SK-MEL-5 (cell line): ENCODE measurements at regions not wholly inside any gene's neighbourhood (a gene's known extent, or its start where the extent isn't known, plus 50 kb on each side); places are given as distances from the start of the nearest gene placed in this dataset.
A peak's percentile ranks its signal among the peaks of the same experiment; 100 is the strongest.

ENCODE experiments used
- DNase-seq: peaks from one replicate; pipeline ENCODE4 v3.0.0-alpha.2; 2016; ENCODE audit warnings: low read depth, low spot score
- in situ Hi-C: cut with HindIII; loops from 2 replicates; pipeline ENCODE4 v1.10.0; 2016; ENCODE audit warnings: low sequenced_read_pairs, high pct_unique_total_duplicates, low pct_unique_long_range_greater_than_20kb

GRCh38 chr1:36728051-36728450 lies 245.3 kb upstream of the CSF3R start:
- in situ Hi-C loops, result no loop called here
- DNase-seq, result no peak

DNA sequence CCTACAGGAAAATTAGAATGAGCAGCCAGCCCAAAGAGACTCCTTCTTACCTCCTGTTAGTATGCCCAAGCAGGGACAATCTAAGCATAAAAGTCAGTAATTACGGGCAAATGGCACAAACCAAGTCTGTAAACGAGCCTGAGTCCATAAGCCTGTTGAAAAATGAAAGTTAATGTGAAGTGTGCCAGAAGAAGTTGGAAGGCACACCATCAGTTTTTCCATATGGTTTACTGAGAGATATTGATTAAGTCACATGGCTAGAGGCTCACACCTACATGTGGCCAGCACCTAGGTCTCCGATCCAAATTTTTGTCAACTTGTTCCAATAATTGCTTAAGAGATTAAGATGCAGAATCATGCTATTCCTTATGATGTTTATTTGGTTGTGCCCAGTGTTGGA lies 242.4 kb upstream of the CSF3R start:
- in situ Hi-C loops, result no loop called here
- no peak for DNase-seq

- DNase-seq, result no peak
- in situ Hi-C loops, result no loop called here
Measured at GRCh38 chr1:36723813-36724212, 241.1 kb upstream of the CSF3R start.

DNA sequence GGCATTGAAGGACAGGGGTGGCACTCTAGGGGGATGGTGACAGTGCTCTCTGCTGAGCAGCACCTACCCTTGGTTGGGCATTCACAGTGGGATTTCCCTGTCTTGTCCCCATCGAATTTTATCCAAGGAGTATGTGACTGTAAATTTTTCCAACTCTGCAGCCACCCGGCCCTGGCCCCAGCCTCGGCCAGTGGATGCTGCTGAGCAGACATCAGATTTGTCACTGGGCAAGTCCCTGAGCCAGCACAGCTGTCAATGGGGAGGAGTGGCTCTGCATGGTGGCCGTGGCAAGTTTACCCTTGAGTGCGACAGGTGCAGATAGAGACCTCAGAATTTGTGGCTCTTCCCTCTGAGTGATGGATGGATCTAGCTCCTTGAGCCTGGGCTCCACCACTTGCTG lies 240.2 kb upstream of the CSF3R start:
- DNase-seq, result no peak
- in situ Hi-C loops, result no loop called here

- in situ Hi-C loops, result no loop called here
- no peak for DNase-seq
Measured at GRCh38 chr1:36721261-36721660, 238.5 kb upstream of the CSF3R start.

DNA sequence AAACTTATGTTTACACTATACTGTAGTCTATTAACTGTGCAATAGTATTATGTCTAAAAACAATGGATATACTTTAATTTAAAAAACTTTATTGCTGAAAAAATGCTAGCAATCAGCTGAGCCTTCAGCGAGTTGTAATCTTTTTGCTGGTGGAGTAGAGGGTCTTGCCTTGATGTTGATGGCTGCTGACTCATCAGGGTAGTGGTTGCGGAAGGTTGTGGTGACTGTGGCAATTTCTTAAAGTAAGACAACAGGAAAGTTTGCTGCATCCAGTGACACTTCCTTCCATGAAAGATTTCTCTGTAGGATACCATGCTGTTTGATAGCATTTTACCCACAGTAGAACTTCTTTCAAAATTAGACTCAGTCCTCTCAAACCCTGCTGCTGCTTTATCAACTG lies 234.7 kb upstream of the CSF3R start:
- in situ Hi-C loops, result no loop called here
- DNase-seq, result no peak

- DNase-seq, result no peak
- in situ Hi-C loops, result no loop called here
Measured at GRCh38 chr1:36715797-36716196, 233.1 kb upstream of the CSF3R start.

DNA sequence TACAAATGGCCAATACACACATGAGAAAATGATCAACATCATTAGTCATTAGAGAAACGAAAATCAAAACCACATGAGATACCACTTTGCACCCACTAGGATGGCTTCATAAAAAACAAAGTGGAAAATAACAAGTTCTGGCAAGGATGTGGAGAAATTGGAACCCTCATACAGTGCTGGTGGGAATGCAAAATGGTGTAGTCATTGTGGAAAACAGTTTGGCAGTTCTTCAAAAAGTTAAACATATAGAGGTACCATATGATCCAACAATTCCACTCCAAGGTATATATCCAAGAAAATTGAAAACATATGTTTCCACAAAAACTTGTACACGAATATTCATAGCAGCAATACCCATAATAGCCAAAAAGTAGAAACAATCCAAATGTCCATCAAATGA lies 231.6 kb upstream of the CSF3R start:
- in situ Hi-C loops, result no loop called here

DNA sequence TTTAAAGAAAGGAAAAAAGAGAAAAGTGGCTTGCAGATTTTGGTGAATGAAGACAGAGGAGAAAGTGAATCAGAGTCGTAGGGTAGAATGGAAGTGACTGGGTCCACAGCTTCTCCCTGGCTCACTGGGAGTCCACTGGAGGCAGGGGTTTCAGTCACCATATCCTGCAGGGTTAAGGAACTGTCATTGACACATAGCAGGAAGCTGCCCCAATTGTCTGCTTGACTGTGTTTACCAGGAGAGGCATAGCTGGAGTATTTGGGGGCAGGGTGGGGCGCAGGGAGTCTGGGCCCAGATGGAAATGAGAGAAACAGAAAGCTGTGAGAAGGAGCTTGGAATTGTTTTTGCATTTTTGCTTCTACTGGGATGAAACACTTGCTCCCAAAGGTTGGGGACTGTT lies 228.8 kb upstream of the CSF3R start:
- in situ Hi-C loops, result no loop called here
- DNase-seq, result no peak

More for the DNA sequence above, 231.6 kb upstream of the CSF3R start:
- no peak for DNase-seq

GRCh38 chr1:36710951-36711350 lies 228.2 kb upstream of the CSF3R start:
- no peak for DNase-seq
- in situ Hi-C loops, result no loop called here

DNA sequence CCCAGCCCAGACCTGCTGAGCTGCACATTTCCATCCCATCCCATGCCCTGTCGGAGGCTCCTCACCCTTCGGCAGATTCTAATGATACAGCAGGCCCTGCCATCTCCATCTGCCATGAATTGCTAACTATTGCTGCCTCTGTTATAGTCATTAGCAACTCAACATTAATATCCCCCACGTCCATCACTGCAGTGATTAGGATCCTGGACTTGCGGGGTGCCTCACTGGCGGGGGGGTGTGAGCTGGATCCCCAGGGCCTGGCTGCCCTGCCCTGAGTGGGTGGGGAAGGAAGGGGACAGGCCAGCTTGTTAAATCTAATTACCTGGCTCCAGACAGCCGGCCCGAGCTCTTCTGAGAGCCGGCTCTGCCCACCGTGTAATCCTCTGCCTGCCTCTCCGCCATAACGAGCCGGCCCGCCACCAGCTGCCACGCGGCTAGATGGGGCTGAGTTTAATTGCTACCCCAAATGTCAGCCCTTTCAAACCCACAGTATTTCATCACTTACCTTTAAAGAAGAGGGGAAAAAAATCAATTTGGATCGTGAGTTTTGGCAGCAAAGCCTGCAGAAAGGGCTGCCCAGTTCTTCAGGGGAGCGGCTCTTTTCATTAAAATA lies 227.3 kb upstream of the CSF3R start:
- no peak for DNase-seq
- in situ Hi-C loops, result no loop called here

DNA sequence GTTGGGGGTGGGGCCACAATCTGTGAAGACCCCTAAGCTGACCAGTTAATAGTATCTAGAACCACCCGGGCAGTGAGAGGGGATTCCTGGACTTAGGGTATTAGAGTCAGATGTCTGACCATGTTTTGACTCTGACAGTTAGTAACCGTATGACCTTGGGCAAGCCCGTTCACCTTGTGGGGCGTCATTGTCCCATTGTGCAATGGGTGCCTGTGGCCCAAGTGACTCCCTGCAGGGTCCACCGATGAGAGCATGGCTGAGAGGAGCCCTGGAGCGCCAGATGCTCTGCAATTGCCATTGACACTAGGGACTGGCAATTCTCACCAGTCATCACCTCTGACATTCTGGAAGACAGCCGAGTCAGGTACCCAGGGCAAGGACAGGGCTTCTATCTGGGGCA lies 225.9 kb upstream of the CSF3R start:
- DNase-seq, result no peak
- in situ Hi-C loops, result no loop called here

DNA sequence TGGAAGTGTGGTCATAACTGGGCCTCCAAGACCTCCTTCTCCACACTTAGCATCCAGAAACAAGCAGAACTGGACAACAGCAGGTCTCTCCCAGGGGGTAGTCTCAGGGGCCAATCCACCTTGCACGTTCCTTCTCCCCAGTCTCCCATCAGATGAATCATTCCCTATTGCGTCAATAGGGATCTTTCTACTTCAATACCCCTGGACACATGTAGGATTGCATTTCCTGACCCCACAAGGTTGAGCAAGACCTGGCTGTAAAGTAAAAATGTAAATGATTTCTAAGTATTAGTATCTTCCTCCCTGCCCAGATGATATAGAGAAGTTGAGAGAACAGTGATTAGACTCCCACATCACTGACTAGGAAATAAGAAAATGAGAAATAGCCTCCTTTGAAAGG lies 224.5 kb upstream of the CSF3R start:
- in situ Hi-C loops, result no loop called here
- DNase-seq, result no peak

DNA sequence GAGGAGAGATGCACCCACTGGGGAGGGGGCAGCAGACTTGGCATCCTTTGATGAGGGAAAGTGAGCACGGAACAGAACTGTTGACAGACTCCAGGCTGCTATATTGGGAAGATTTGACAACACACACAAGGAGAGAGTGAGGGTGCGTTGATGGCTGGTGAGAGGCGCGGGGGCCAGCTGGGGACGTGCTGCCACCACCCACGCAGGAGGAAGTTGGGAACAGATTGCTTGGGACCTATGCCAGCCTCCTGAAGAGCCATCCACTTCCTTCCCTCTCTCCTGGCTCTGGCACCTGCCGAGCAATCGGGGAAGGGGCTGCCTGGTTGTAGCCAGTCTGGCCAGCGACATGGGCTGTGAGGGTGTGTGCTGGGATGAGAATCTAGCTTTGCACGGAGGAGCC lies 223.7 kb upstream of the CSF3R start:
- in situ Hi-C loops, result no loop called here
- DNase-seq, result no peak

DNA sequence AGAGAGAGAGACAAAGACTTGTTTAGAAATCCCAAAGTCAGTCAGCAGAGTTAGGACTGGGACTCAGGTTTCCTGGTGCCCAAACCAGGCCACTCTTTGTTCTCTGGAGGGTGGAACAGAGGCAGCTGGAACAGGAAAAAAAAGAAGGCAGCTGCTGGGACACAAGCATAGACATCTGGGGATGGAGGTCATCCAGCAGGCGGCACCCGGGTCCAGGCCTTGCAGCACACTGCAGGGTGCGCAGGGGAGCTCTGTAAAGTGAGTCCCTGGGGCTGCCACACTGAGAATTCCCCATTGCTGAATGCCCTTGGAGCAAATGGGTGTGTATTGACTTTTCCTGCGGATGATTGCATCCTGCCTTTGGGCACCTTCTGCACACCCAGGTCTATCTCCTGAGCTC lies 222.9 kb upstream of the CSF3R start:
- peak; percentile 22 for DNase-seq

GRCh38 chr1:36703526-36704208 lies 221.0 kb upstream of the CSF3R start:
- DNase-seq, result peak; percentile 82
- in situ Hi-C loops, result no loop called here

More for the DNA sequence above, 222.9 kb upstream of the CSF3R start:
- in situ Hi-C loops, result no loop called here

GRCh38 chr1:36702963-36703362 lies 220.2 kb upstream of the CSF3R start:
- in situ Hi-C loops, result no loop called here
- DNase-seq, result no peak

- in situ Hi-C loops, result no loop called here
- DNase-seq, result no peak
Measured at GRCh38 chr1:36699113-36699911, 216.6 kb upstream of the CSF3R start.
